ENCODE measurements at regions not wholly inside any gene's neighbourhood (a gene's known extent, or its start where the extent isn't known, plus 50 kb on each side); places are given as distances from the start of the nearest gene placed in this dataset.

DNA sequence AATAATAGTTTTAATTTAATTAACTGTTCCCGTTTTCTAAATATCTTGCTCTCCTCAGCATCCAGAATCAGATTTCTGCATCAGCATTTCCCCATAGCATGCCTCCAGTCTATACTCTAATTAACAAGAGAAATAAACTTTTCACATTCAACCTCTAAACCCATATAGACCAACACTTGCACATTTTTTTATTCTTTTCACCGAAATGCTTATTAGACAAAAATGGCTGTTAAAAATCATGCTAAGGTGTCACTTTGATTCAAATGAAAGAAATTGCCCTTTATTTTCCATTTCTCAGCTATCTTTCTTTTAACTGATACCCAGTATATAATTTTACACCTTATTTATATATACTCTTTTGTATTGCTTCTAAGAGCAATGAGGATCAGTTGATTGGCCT, 1107.1 kb upstream of the EPHA6 start:
- TF ChIP-seq, protein P1, sequence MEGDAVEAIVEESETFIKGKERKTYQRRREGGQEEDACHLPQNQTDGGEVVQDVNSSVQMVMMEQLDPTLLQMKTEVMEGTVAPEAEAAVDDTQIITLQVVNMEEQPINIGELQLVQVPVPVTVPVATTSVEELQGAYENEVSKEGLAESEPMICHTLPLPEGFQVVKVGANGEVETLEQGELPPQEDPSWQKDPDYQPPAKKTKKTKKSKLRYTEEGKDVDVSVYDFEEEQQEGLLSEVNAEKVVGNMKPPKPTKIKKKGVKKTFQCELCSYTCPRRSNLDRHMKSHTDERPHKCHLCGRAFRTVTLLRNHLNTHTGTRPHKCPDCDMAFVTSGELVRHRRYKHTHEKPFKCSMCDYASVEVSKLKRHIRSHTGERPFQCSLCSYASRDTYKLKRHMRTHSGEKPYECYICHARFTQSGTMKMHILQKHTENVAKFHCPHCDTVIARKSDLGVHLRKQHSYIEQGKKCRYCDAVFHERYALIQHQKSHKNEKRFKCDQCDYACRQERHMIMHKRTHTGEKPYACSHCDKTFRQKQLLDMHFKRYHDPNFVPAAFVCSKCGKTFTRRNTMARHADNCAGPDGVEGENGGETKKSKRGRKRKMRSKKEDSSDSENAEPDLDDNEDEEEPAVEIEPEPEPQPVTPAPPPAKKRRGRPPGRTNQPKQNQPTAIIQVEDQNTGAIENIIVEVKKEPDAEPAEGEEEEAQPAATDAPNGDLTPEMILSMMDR (optimal IDR thresholded peaks at IDR 0.05 in 1 of 3, IDR thresholded peaks at IDR 0.05 in 1 of 3, conservative IDR thresholded peaks at IDR 0.05 in 1 of 3; ENCODE audit: extremely low read depth in 1 of 3, insufficient read depth in 2 of 3, low read length in 3 of 3) = no peak
- TF ChIP-seq EZH2 (IDR thresholded peaks at IDR 0.05; ENCODE audit: low read length) = no peak

All from keratinocyte (primary cell).